MM.1S (cell line): ENCODE measurements at regions not wholly inside any gene's neighbourhood (a gene's known extent, or its start where the extent isn't known, plus 50 kb on each side); places are given as distances from the start of the nearest gene placed in this dataset.

Source experiments
- DNase-seq: peaks from one replicate; pipeline ENCODE4 v3.0.0-alpha.2; 2015
- H2AFZ ChIP-seq: fragments of 300-600 bp; sonication (generic); 2 replicates; pipeline ENCODE4 v1.6.0; 2016; ENCODE audit warnings: antibody characterized with exemption, low read length
- H3F3A ChIP-seq: fragments of 300-600 bp; sonication (generic); 2 replicates; pipeline ENCODE4 v1.6.1; 2016; ENCODE audit warnings: mild to moderate bottlenecking, antibody characterized with exemption, low read length, moderate library complexity, mixed read lengths; ENCODE audit not compliant: insufficient read depth
- H3K27ac ChIP-seq: fragments of 300-600 bp; sonication (generic); 2 replicates; pipeline ENCODE4 v1.5.1; 2016; ENCODE audit warnings: mild to moderate bottlenecking, low read length
- H3K27me3 ChIP-seq: fragments of 300-600 bp; sonication (generic); replicated peaks from 2 replicates; pipeline ENCODE4 v1.6.0; 2016; ENCODE audit warnings: low read length; ENCODE audit not compliant: insufficient read depth
- H3K36me3 ChIP-seq: fragments of 300-600 bp; sonication (generic); replicated peaks from 2 replicates; pipeline ENCODE4 v1.6.1; 2016; ENCODE audit warnings: mild to moderate bottlenecking, low read length, mixed read lengths; ENCODE audit not compliant: insufficient read depth
- H3K4me1 ChIP-seq: fragments of 300-600 bp; sonication (generic); 2 replicates; pipeline ENCODE4 v1.6.1; 2016; ENCODE audit warnings: low read length, mixed read lengths
- H3K4me2 ChIP-seq: fragments of 300-600 bp; sonication (generic); 2 replicates; pipeline ENCODE4 v1.6.0; 2016; ENCODE audit warnings: low read depth, low read length
- H3K4me3 ChIP-seq: fragments of 300-600 bp; sonication (generic); 2 replicates; pipeline ENCODE4 v1.5.1; 2016; ENCODE audit warnings: low read length, mixed read lengths
- H3K79me2 ChIP-seq: fragments of 300-600 bp; sonication (generic); 2 replicates; pipeline ENCODE4 v1.6.1; 2016; ENCODE audit warnings: mixed run types, low read length, mixed read lengths
- H3K9ac ChIP-seq: fragments of 300-600 bp; sonication (generic); 2 replicates; pipeline ENCODE4 v1.6.1; 2016; ENCODE audit warnings: low read length, mixed read lengths
- H3K9me2 ChIP-seq: fragments of 300-600 bp; sonication (generic); replicated peaks from 2 replicates; pipeline ENCODE4 v1.6.1; 2016; ENCODE audit warnings: mild to moderate bottlenecking, low read length, mixed read lengths; ENCODE audit not compliant: insufficient read depth
- H3K9me3 ChIP-seq: fragments of 300-600 bp; sonication (generic); replicated peaks from 2 replicates; pipeline ENCODE4 v1.6.1; 2016; ENCODE audit warnings: mild to moderate bottlenecking, low read length, mixed read lengths; ENCODE audit not compliant: insufficient read depth
- H4K20me1 ChIP-seq: fragments of 300-600 bp; sonication (generic); 2 replicates; pipeline ENCODE4 v1.6.1; 2016; ENCODE audit warnings: mild to moderate bottlenecking, low read length, moderate library complexity, mixed read lengths; ENCODE audit not compliant: insufficient read depth
- EZH2 ChIP-seq: fragments of 300-600 bp; sonication (generic); optimal IDR thresholded peaks from 2 replicates; pipeline ENCODE3; 2017; ENCODE audit warnings: low read depth, mild to moderate bottlenecking, antibody characterized with exemption, low read length, mixed read lengths
- EZH2phosphoT487 ChIP-seq: fragments of 300-600 bp; sonication (generic); IDR thresholded peaks from 2 replicates; pipeline ENCODE4 v1.6.1; 2018; ENCODE audit warnings: antibody characterized with exemption, low read length
- TF ChIP-seq, protein P1 (sequence below): fragments of 300-600 bp; sonication (generic); IDR thresholded peaks from 2 replicates; pipeline ENCODE4 v1.5.1; 2016; ENCODE audit warnings: antibody characterized with exemption, low read length, mixed read lengths

DNA sequence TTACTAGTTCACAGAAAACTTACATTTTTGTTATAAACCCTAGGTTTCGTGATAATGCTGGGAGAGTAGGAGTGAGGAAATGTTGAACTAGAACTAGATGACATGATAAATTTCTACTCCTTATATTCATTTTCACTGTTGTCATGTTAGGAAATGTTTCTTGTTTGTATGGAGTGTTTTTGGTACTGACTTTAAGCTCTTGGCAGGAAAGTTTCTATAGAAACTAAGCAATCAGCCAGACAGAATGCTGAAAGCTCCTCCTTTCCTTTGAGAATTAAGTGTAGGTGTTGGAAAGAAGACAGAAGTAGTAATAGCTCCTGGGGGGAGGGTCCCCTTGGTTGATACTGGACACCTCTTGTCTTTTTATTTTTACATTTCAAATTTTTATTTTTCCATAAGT is 309.8 kb downstream of the MAP2K4 start:
- no peak for DNase-seq
- Histone ChIP-seq H3K9me3 (no peaks in the 10 kb centered on the region), H3K4me1 (no peaks in the 10 kb centered on the region), H3K4me2 (no peak overlapping the region), H3K36me3 (no peaks in the 10 kb centered on the region), H3K9me2 (no peaks in the 10 kb centered on the region), H3K27me3 (no peaks in the 10 kb centered on the region), H4K20me1 (no peaks in the 10 kb centered on the region), H2AFZ (no peak overlapping the region), H3K79me2 (no peaks in the 10 kb centered on the region), H3F3A (no peaks in the 10 kb centered on the region), H3K4me3 (no peak overlapping the region), H3K9ac (no peak overlapping the region), H3K27ac (no peak overlapping the region)
- TF ChIP-seq, protein P1, sequence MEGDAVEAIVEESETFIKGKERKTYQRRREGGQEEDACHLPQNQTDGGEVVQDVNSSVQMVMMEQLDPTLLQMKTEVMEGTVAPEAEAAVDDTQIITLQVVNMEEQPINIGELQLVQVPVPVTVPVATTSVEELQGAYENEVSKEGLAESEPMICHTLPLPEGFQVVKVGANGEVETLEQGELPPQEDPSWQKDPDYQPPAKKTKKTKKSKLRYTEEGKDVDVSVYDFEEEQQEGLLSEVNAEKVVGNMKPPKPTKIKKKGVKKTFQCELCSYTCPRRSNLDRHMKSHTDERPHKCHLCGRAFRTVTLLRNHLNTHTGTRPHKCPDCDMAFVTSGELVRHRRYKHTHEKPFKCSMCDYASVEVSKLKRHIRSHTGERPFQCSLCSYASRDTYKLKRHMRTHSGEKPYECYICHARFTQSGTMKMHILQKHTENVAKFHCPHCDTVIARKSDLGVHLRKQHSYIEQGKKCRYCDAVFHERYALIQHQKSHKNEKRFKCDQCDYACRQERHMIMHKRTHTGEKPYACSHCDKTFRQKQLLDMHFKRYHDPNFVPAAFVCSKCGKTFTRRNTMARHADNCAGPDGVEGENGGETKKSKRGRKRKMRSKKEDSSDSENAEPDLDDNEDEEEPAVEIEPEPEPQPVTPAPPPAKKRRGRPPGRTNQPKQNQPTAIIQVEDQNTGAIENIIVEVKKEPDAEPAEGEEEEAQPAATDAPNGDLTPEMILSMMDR, result no peak
- TF ChIP-seq EZH2 (no peak), EZH2phosphoT487 (no peak)

DNA sequence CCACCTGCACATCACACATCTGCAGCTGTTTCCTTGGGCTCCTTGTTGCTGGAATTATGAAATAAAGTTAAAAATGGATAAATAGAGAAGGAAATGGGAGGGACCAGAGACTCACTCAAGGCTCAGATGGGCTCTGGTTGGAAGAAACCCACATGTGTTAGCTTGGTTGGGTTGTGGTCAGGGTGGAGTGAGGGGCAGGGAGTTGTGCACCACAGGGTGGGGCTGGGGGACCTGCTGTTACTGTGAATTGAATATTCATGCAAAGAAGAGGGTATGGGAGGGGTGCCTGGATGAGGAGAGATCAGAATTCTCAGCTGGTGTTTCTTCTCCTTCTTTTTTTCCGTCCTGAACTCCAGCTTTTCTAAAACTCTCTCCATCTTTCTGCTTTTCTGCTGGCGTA is 320.7 kb downstream of the MAP2K4 start:
- TF ChIP-seq EZH2phosphoT487, result no peak
- TF ChIP-seq, protein P1, result no peak
- TF ChIP-seq EZH2, result no peak
- H3F3A ChIP-seq, result no peaks in the 10 kb centered on the region
- H3K4me3 ChIP-seq, result no peak overlapping the region
- no peaks in the 10 kb centered on the region for H3K79me2 ChIP-seq
- no peak for DNase-seq
- H4K20me1 ChIP-seq, result no peaks in the 10 kb centered on the region
- H3K4me2 ChIP-seq, result no peak overlapping the region
- H3K36me3 ChIP-seq, result no peaks in the 10 kb centered on the region
- H3K27me3 ChIP-seq, result no peaks in the 10 kb centered on the region
- H3K9ac ChIP-seq, result no peak overlapping the region
- no peak overlapping the region for H3K27ac ChIP-seq
- H3K9me2 ChIP-seq, result no peaks in the 10 kb centered on the region
- H3K9me3 ChIP-seq, result no peaks in the 10 kb centered on the region
- H3K4me1 ChIP-seq, result no peaks in the 10 kb centered on the region
- H2AFZ ChIP-seq, result no peak overlapping the region

- H3K9ac ChIP-seq, result no peak overlapping the region
- no peak overlapping the region for H2AFZ ChIP-seq
- no peaks in the 10 kb centered on the region for H3K27me3 ChIP-seq
- H3K4me1 ChIP-seq, result no peaks in the 10 kb centered on the region
- no peaks in the 10 kb centered on the region for H3K36me3 ChIP-seq
- H3K27ac ChIP-seq, result no peak overlapping the region
- no peaks in the 10 kb centered on the region for H3F3A ChIP-seq
- no peak for DNase-seq
- H3K9me3 ChIP-seq, result no peaks in the 10 kb centered on the region
- TF ChIP-seq EZH2 (no peak), EZH2phosphoT487 (no peak)
- TF ChIP-seq, protein P1, result no peak
- H3K4me2 ChIP-seq, result no peak overlapping the region
- H3K4me3 ChIP-seq, result no peak overlapping the region
- no peaks in the 10 kb centered on the region for H3K9me2 ChIP-seq
- H4K20me1 ChIP-seq, result no peaks in the 10 kb centered on the region
- H3K79me2 ChIP-seq, result no peaks in the 10 kb centered on the region
Measured at GRCh38 chr17:12342161-12342560, 321.5 kb downstream of the MAP2K4 start.
